Neural cell (in vitro differentiated cells): ENCODE measurements at regions not wholly inside any gene's neighbourhood (a gene's known extent, or its start where the extent isn't known, plus 50 kb on each side); places are given as distances from the start of the nearest gene placed in this dataset.

Source experiments
- H2AFZ ChIP-seq: fragments of 200-600, 300-800 bp; sonication (generic), shearing (Covaris generic); 2 replicates; pipeline ENCODE4 v1.6.0; 2014; ENCODE audit warnings: low read depth, mild to moderate bottlenecking, antibody characterized with exemption, low read length, moderate library complexity
- H3F3A ChIP-seq: fragments of 200-600 bp; shearing (Covaris generic); 2 replicates; pipeline ENCODE4 v1.6.1; 2016; ENCODE audit warnings: mild to moderate bottlenecking, moderate library complexity, mixed read lengths, antibody characterized with exemption, low read length; ENCODE audit not compliant: insufficient read depth, poor library complexity, severe bottlenecking
- H3K27ac ChIP-seq: fragments of 200-600, 300-800 bp; sonication (generic), shearing (Covaris generic); 2 replicates; pipeline ENCODE4 v1.5.1; 2014; ENCODE audit warnings: mild to moderate bottlenecking, low read length, moderate library complexity
- H3K27me3 ChIP-seq: fragments of 300-800, 200-600 bp; sonication (generic), shearing (Covaris generic); 2 replicates; pipeline ENCODE4 v1.6.0; 2014; ENCODE audit warnings: mild to moderate bottlenecking, low read depth, low read length, moderate library complexity; ENCODE audit not compliant: insufficient read depth
- H3K36me3 ChIP-seq: fragments of 300-800, 200-600 bp; sonication (generic), shearing (Covaris generic); 2 replicates; pipeline ENCODE4 v1.5.1; 2014; ENCODE audit warnings: mild to moderate bottlenecking, antibody characterized with exemption, low read length, moderate library complexity; ENCODE audit not compliant: insufficient read depth
- H3K4me2 ChIP-seq: fragments of 300-800, 200-600 bp; sonication (generic), shearing (Covaris generic); 2 replicates; pipeline ENCODE4 v1.6.0; 2014; ENCODE audit warnings: mild to moderate bottlenecking, low read length
- H3K4me3 ChIP-seq: fragments of 300-800, 200-600 bp; sonication (generic), shearing (Covaris generic); 2 replicates; pipeline ENCODE4 v1.5.1; 2014; ENCODE audit warnings: mild to moderate bottlenecking, low read length, moderate library complexity
- H3K79me2 ChIP-seq: fragments of 200-600 bp; shearing (Covaris generic); replicated peaks from 2 replicates; pipeline ENCODE4 v1.6.0; 2014; ENCODE audit warnings: mild to moderate bottlenecking, low read length, moderate library complexity; ENCODE audit not compliant: insufficient read depth
- H3K9ac ChIP-seq: fragments of 300-800, 200-600 bp; sonication (generic), shearing (Covaris generic); 2 replicates; pipeline ENCODE4 v1.6.1; 2016; ENCODE audit warnings: mild to moderate bottlenecking, low read length, mixed read lengths
- H3K9me2 ChIP-seq: fragments of 200-600 bp; shearing (Covaris generic); 2 replicates; pipeline ENCODE4 v1.6.1; 2016; ENCODE audit warnings: mild to moderate bottlenecking, low read length, mixed read lengths; ENCODE audit not compliant: insufficient read depth
- H3K9me3 ChIP-seq: fragments of 200-600, 300-800 bp; sonication (generic), shearing (Covaris generic); 2 replicates; pipeline ENCODE4 v1.6.1; 2016; ENCODE audit warnings: mild to moderate bottlenecking, mixed run types, low read length, moderate library complexity, mixed read lengths
- H4K20me1 ChIP-seq: fragments of 200-600 bp; shearing (Covaris generic); 2 replicates; pipeline ENCODE4 v1.6.1; 2016; ENCODE audit warnings: mild to moderate bottlenecking, mixed run types; ENCODE audit not compliant: insufficient read depth
- CTCF ChIP-seq: fragments of 450-650 bp; IDR thresholded peaks from 2 replicates; pipeline ENCODE4 v1.5.1; 2014; ENCODE audit warnings: antibody characterized with exemption, mild to moderate bottlenecking, moderate library complexity; ENCODE audit not compliant: poor library complexity, severe bottlenecking
- EP300 ChIP-seq: fragments of 450-650 bp; conservative IDR thresholded peaks from 2 replicates; pipeline ENCODE4 v1.6.1; 2014; ENCODE audit warnings: antibody characterized with exemption, mild to moderate bottlenecking, moderate library complexity; ENCODE audit not compliant: poor library complexity, severe bottlenecking
- EZH2 ChIP-seq: fragments of 200-600, 300-800 bp; shearing (Covaris generic), sonication (generic); IDR thresholded peaks from 2 replicates; pipeline ENCODE4 v1.6.1; 2014; ENCODE audit warnings: antibody characterized with exemption, low read length, borderline replicate concordance, mild to moderate bottlenecking; ENCODE audit not compliant: insufficient read depth, poor library complexity, severe bottlenecking
- MXI1 ChIP-seq: fragments of 450-650 bp; conservative IDR thresholded peaks from 2 replicates; pipeline ENCODE4 v1.6.1; 2014; ENCODE audit warnings: antibody characterized with exemption, mild to moderate bottlenecking; ENCODE audit not compliant: poor library complexity, severe bottlenecking
- POLR2AphosphoS5 ChIP-seq: IDR thresholded peaks from 2 replicates; pipeline ENCODE4 v1.6.1; 2012
- RAD21 ChIP-seq: fragments of 450-650 bp; conservative IDR thresholded peaks from 2 replicates; pipeline ENCODE4 v1.6.1; 2014; ENCODE audit warnings: antibody characterized with exemption, mild to moderate bottlenecking, moderate library complexity
- REST ChIP-seq: IDR thresholded peaks from 2 replicates; pipeline ENCODE4 v1.6.1; 2012; ENCODE audit warnings: borderline replicate concordance
- SMC3 ChIP-seq: fragments of 450-650 bp; conservative IDR thresholded peaks from 2 replicates; pipeline ENCODE4 v1.6.1; 2014; ENCODE audit warnings: antibody characterized with exemption, mild to moderate bottlenecking, moderate library complexity; ENCODE audit not compliant: poor library complexity
- TAF1 ChIP-seq: IDR thresholded peaks from 2 replicates; pipeline ENCODE4 v1.6.1; 2012; ENCODE audit warnings: low read depth

- H2AFZ ChIP-seq, result no peak overlapping the region
- TF ChIP-seq EZH2 (no peak), POLR2AphosphoS5 (no peak), EP300 (no peak), MXI1 (no peak), SMC3 (no peak), TAF1 (no peak), REST (no peak), RAD21 (no peak), CTCF (no peak)
- no peaks in the 10 kb centered on the region for H3K79me2 ChIP-seq
These were observed 92.2 kb downstream of the DDIT4L start for GRCh38 chr4:100098011-100098545.

GRCh38 chr4:100095729-100096595 is 94.3 kb downstream of the DDIT4L start:
- no peaks in the 10 kb centered on the region for H3K36me3 ChIP-seq
- no peak overlapping the region for H3K4me3 ChIP-seq
- no peak overlapping the region for H2AFZ ChIP-seq
- H3K27me3 ChIP-seq, result no peaks in the 10 kb centered on the region
- H3K9me3 ChIP-seq, result no peaks in the 10 kb centered on the region
- no peaks in the 10 kb centered on the region for H3K9me2 ChIP-seq
- no peak overlapping the region for H3K4me2 ChIP-seq
- TF ChIP-seq CTCF (peak; percentile 47), EZH2 (no peak), SMC3 (peak; percentile 41), EP300 (no peak), RAD21 (peak; percentile 9)
- H3K9ac ChIP-seq, result no peak overlapping the region
- H3K79me2 ChIP-seq, result no peaks in the 10 kb centered on the region
- H3K27ac ChIP-seq, result no peak overlapping the region
- no peaks in the 10 kb centered on the region for H3F3A ChIP-seq
- H4K20me1 ChIP-seq, result no peaks in the 10 kb centered on the region

More at GRCh38 chr4:100098011-100098545, 92.2 kb downstream of the DDIT4L start:
- Histone ChIP-seq H3K4me2 (no peak overlapping the region), H3K9ac (no peak overlapping the region), H3F3A (no peaks in the 10 kb centered on the region), H3K27ac (no peak overlapping the region), H3K9me2 (no peaks in the 10 kb centered on the region), H3K4me3 (no peak overlapping the region), H3K36me3 (no peaks in the 10 kb centered on the region), H3K9me3 (no peaks in the 10 kb centered on the region), H4K20me1 (no peaks in the 10 kb centered on the region), H3K27me3 (no peaks in the 10 kb centered on the region)
